ENCODE measurements at regions not wholly inside any gene's neighbourhood (a gene's known extent, or its start where the extent isn't known, plus 50 kb on each side); places are given as distances from the start of the nearest gene placed in this dataset.

- ChIA-PET CTCF (interaction anchor here (1.1 kb wide), 1 partner anchor 446 kb away, joined by 3 read pairs; no protein-coding TSS in a partner anchor), POLR2A (no interaction called here)
- no TSS peak for BruUV-seq (replicated peaks)
- H3K9me3 ChIP-seq (replicated peaks; ENCODE audit: control insufficient read depth, insufficient read depth, low read length) = no peaks in the 10 kb centered on the region
- H3K4me3 ChIP-seq (replicated peaks in 1 of 3; ENCODE audit: insufficient read depth in 1 of 3, low read depth in 1 of 3, low read length in 3 of 3) = no peak overlapping the region
- FAIRE-seq = no peak
- H3K79me2 ChIP-seq (ENCODE audit: control insufficient read depth, insufficient read depth, low read length) = no peaks in the 10 kb centered on the region
- no peak overlapping the region for H3K4me2 ChIP-seq (ENCODE audit: insufficient read depth, low read length)
- DNase-seq (ENCODE audit: low read depth, low spot score) = no peak
- intact Hi-C loops (cut with micrococcal nuclease) (no loop called here), dilution Hi-C loops (cut with MboI; ENCODE audit: extremely low pct_ligation_motif_present, low sequenced_read_pairs) (no loop called here)
- TF ChIP-seq MYC (IDR thresholded peaks at IDR 0.05; ENCODE audit: low read depth, low read length) (no peak), JUN (IDR thresholded peaks at IDR 0.05; ENCODE audit: borderline replicate concordance, insufficient read depth, insufficient read length, low read depth) (no peak), CTCF (IDR thresholded peaks at IDR 0.05; ENCODE audit: extremely low read depth in 1 of 2, insufficient read depth in 1 of 2, low read depth in 1 of 2, low read length in 2 of 2) (no peak), POLR2A (IDR thresholded peaks at IDR 0.05; ENCODE audit: low read depth, low read length) (no peak), POLR2AphosphoS5 (IDR thresholded peaks at IDR 0.05; ENCODE audit: insufficient read depth, low read depth, low read length) (no peak), FOS (IDR thresholded peaks at IDR 0.05; ENCODE audit: borderline replicate concordance, insufficient read depth, low read length) (no peak), MAX (IDR thresholded peaks at IDR 0.05; ENCODE audit: insufficient read depth, insufficient read length) (no peak), GATA2 (IDR thresholded peaks at IDR 0.05; ENCODE audit: insufficient read depth, insufficient read length, low read depth, low read length) (no peak), EZH2 (IDR thresholded peaks at IDR 0.05; ENCODE audit: borderline replicate concordance, low read depth, low read length, severe bottlenecking) (no peak)
- no peaks in the 10 kb centered on the region for H3K36me3 ChIP-seq (ENCODE audit: control insufficient read depth in 2 of 2, extremely low read depth in 1 of 2, insufficient read depth in 2 of 2, low read length in 2 of 2)
- no peak overlapping the region for H3K27ac ChIP-seq (ENCODE audit: insufficient read depth, low read depth, low read length)
- no peaks in the 10 kb centered on the region for H3K27me3 ChIP-seq (ENCODE audit: control insufficient read depth in 2 of 2, insufficient read depth in 2 of 2, low read length in 2 of 2)
- no peaks in the 10 kb centered on the region for H3K9me1 ChIP-seq (replicated peaks; ENCODE audit: control insufficient read depth, extremely low read depth, insufficient read depth, low read length)
- H4K20me1 ChIP-seq (replicated peaks; ENCODE audit: control insufficient read depth, extremely low read depth, insufficient read depth, low read length) = no peaks in the 10 kb centered on the region
- no peak overlapping the region for H2AFZ ChIP-seq (ENCODE audit: low read depth, low read length)
- peaks cover 38% of the 10 kb centered on the region for H3K4me1 ChIP-seq (ENCODE audit: control insufficient read depth, extremely low read depth, insufficient read depth, low read length)
- no peak overlapping the region for H3K9ac ChIP-seq (replicated peaks; ENCODE audit: extremely low read depth, insufficient read depth, low read length)
Observed at GRCh38 chr20:23138226-23138625, 52.1 kb upstream of the CD93 start.

All from endothelial cell of umbilical vein (primary cell).